ENCODE measurements at regions not wholly inside any gene's neighbourhood (a gene's known extent, or its start where the extent isn't known, plus 50 kb on each side); places are given as distances from the start of the nearest gene placed in this dataset.

DNA sequence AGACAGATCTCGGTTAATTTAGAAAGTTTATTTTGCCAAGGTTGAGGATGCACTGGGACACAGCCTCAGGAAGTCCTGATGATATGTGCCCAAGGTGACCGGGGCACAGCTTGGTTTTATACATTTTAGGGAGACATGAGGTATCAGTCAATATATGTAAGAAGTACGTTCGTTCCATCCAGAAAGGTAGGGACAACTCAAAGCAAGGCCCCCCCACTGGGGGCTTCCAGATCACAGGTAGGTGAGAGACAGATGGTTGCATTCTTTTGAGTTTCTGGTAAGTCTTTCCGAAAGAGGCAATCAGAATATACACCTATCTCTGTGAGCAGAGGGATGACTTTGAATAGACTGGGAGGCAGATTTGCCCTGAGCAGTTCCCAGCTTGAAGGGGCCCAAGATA lies 60.4 kb upstream of the VTCN1 start:
- no peak for TF ChIP-seq KLF16 (IDR thresholded peaks at IDR 0.05)
- TF ChIP-seq EGR1 (conservative IDR thresholded peaks at IDR 0.05): no peak
- TF ChIP-seq CREBBP (IDR thresholded peaks at IDR 0.05; ENCODE audit: low read depth, low read length): no peak
- TF ChIP-seq MEIS2 (IDR thresholded peaks at IDR 0.05; ENCODE audit: partially characterized antibody): no peak
- TF ChIP-seq ZBTB9 (CRISPR knock-in tag; IDR thresholded peaks at IDR 0.05): no peak
- TF ChIP-seq EP300 (IDR thresholded peaks at IDR 0.05; ENCODE audit: low read length): no peak
- no peak for TF ChIP-seq PHB2 (IDR thresholded peaks at IDR 0.05; ENCODE audit: low read depth)
- TF ChIP-seq, protein P1, sequence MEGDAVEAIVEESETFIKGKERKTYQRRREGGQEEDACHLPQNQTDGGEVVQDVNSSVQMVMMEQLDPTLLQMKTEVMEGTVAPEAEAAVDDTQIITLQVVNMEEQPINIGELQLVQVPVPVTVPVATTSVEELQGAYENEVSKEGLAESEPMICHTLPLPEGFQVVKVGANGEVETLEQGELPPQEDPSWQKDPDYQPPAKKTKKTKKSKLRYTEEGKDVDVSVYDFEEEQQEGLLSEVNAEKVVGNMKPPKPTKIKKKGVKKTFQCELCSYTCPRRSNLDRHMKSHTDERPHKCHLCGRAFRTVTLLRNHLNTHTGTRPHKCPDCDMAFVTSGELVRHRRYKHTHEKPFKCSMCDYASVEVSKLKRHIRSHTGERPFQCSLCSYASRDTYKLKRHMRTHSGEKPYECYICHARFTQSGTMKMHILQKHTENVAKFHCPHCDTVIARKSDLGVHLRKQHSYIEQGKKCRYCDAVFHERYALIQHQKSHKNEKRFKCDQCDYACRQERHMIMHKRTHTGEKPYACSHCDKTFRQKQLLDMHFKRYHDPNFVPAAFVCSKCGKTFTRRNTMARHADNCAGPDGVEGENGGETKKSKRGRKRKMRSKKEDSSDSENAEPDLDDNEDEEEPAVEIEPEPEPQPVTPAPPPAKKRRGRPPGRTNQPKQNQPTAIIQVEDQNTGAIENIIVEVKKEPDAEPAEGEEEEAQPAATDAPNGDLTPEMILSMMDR (IDR thresholded peaks at IDR 0.05 in 2 of 3, conservative IDR thresholded peaks at IDR 0.05 in 1 of 3; ENCODE audit: insufficient read depth in 2 of 3, low read depth in 1 of 3, low read length in 3 of 3): no peak
- no peak for TF ChIP-seq PREB (CRISPR knock-in tag; IDR thresholded peaks at IDR 0.05)
- no peak for TF ChIP-seq SIN3A (IDR thresholded peaks at IDR 0.05; ENCODE audit: borderline replicate concordance in 2 of 2, control insufficient read depth in 1 of 2, low read depth in 2 of 2, low read length in 2 of 2)

Measured in K562 (cell line).